HG03558 (cell line): ENCODE measurements at regions not wholly inside any gene's neighbourhood (a gene's known extent, or its start where the extent isn't known, plus 50 kb on each side); places are given as distances from the start of the nearest gene placed in this dataset.
A peak's percentile ranks its signal among the peaks of the same experiment; 100 is the strongest.

Experiments
- ATAC-seq: cut with Tn5 transposase; IDR thresholded peaks from one replicate; pipeline ENCODE4 v1.9.1; 2021; ENCODE audit warnings: moderate number of reproducible peaks; ENCODE audit not compliant: unreplicated experiment; ENCODE audit errors: extremely low read depth

DNA sequence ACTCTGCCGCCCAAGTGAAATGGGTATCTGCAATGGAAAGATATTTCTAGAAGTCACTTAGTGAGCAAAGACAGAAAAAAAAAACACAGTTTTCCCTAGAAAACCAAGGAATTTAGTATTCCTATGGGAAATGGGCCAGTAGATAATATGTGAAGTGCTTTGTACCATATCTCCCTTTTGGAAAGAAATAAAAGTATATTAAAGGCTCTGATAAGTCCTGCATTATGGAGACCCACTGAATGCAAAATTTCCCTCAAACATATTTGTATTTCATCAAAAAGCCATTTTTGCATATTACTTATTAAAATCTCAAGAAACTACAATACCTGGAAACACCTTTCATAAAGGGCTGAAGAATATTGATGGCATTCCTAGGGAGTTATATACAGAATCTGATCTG is 51.6 kb upstream of the DYNLRB2 start:
- ATAC-seq: no peak

DNA sequence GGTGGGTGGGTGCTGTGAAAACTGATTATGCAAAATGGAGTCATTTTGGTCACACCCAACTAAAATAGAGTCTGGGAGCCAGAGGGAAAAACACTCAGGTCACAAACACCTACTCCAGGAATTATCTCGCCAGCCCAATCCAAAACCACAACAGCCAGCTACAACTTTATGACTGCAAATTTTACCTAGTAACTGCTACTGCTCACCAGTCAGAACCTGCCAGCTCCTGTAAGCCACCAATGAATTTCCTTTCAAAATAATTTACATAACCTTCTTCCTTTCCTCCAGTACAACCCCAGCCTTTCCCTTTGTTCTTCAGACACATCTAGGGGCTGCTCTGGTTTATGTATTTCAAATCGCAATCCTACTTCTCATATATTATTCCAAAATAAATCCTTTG is 52.6 kb upstream of the DYNLRB2 start:
- no peak for ATAC-seq

DNA sequence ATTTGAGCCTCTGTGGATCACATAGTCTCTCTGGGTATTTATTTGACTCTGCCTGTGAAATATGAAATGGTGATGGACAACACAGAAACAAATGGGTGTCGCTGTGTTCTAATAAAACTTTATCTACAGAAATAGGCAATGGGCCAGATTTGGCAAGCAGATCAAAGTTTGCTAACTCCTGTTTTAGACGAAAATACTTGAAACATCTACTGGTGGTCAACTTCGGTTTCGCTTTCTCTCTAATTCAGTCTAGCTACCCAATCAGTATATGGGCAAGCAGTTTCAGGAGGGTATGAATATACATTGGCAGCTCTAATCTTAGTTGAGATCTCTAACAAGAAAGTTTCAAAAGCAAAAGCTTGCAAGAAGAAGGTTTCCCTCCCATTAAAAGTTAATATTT is 60.1 kb upstream of the DYNLRB2 start:
- peak; percentile 46 for ATAC-seq

- no peak for ATAC-seq
These were observed 63.0 kb upstream of the DYNLRB2 start for GRCh38 chr16:80477838-80478237.

- ATAC-seq: no peak
These were observed 72.8 kb upstream of the DYNLRB2 start for GRCh38 chr16:80468029-80468428.

- ATAC-seq: no peak
These were observed 74.5 kb upstream of the DYNLRB2 start for GRCh38 chr16:80466024-80466987.

DNA sequence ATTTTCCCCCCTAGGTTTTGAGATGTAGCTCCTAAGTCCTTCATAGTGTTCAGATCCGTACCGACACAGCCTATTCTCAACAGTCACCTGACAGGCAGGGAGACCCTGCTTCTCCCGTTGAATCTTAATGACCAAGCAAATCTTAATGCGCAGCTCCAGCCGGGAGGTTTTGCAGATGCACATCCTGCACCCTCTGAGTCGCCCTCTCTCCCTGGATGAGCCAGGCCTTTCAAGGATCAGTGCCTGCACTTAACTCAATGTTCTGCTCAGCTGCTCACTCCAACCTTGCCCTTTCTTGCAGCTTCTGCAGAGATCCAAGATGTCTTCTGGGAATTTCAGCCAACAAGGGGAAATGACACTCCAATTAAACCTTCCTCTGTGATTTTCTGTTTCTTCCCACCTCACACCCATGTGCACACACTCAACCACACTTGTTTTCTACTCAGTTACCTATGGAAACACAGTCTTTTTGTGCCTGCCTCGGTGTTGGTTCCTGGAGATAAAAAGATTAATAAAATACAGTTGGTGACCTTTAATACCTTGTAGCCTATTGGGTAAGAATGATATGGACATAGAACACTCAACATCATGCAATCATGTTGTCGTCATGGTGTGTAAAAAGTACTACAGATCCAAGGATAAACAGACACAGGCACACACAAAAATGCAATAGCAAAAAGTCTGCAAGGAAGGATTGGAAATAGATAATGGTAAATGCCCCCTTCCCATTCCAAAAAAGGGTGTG is 76.9 kb upstream of the DYNLRB2 start:
- ATAC-seq: no peak

- ATAC-seq: no peak
These were observed 77.5 kb upstream of the DYNLRB2 start for GRCh38 chr16:80463326-80463725.

- ATAC-seq: no peak
These were observed 77.9 kb upstream of the DYNLRB2 start for GRCh38 chr16:80462917-80463316.

- no peak for ATAC-seq
These were observed 79.8 kb upstream of the DYNLRB2 start for GRCh38 chr16:80460988-80461387.

DNA sequence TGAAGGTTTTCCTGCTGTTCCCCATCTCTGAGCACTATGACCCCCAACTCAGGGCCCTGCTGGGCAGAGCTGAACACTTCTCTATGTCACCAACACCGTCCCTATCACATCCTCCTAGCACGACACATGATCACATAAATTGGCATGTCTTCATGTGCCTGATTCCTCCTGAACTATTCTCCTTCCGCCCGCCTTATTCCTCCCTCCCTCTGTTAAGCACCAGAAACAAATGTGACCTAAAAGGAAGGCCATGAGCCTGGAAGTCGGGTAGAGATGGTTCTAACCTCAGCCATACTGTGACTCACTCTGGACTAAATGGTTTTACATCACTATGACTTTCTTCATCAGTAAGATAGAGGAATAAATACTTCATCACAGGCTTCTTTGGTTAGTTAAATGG is 80.8 kb upstream of the DYNLRB2 start:
- ATAC-seq: no peak

DNA sequence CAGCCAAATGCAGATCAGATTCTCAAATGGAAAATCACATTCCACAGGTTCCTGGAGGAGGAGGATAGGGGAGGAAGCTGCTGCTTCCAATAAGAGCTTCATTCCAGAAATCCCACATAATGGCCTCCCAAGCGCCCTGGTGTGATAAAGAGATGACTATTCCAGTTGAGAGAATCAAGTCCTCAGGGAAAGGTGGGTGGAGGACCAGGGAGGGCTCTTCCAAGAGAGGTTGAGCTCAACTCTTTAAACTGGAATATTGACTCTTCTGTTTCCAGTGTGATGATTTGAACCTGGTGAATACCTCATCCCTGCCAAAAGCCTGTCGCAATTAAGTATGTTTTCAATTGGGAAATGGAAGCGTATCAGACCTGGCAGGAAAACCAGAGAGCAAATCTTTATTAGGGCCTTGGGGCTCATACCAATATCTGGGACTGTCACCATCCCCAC is 81.4 kb upstream of the DYNLRB2 start:
- no peak for ATAC-seq

DNA sequence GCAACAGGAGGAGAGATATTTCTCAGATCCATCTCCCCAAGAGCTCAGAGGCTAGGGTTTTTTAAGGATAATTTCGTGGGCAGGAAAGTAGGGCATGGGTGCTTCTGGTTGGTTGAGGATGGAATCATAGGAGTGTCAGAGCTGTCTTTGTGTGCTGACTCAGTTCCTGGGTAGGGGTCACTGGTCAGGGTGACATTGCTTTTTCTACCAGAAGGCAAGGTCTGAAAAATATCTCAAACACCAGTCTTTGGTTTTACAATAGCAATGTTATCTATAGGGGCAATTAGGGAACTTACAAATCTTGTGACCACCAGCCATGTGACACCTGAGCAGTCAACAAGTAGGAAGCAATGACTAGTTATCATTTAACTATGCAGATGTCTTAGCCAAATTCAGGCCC is 82.9 kb upstream of the DYNLRB2 start:
- no peak for ATAC-seq

DNA sequence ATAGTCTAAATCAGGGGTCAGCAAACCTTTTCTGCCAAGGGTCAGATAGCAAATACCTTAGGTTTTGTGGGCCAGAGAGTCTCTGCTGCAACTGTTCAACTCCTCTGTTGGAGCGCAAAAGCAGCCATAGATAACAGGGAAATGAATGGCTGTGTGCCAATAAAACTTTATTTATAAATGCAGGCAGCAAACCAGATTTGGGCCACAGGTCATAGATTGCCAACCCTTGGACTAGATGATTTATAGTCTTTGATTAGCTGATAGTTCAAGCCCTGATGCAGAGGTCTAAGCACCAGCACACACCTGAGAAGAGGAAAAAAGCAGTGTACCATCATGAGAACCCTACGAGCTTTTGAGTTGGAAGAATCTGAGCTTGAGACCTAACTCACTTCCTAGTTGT is 86.0 kb upstream of the DYNLRB2 start:
- no peak for ATAC-seq

GRCh38 chr16:80449392-80449791 is 91.4 kb upstream of the DYNLRB2 start:
- ATAC-seq: no peak

GRCh38 chr16:80447241-80447640 is 93.6 kb upstream of the DYNLRB2 start:
- no peak for ATAC-seq

- ATAC-seq: no peak
These were observed 98.0 kb upstream of the DYNLRB2 start for GRCh38 chr16:80442779-80443178.

GRCh38 chr16:80441935-80442334 is 98.9 kb upstream of the DYNLRB2 start:
- no peak for ATAC-seq

DNA sequence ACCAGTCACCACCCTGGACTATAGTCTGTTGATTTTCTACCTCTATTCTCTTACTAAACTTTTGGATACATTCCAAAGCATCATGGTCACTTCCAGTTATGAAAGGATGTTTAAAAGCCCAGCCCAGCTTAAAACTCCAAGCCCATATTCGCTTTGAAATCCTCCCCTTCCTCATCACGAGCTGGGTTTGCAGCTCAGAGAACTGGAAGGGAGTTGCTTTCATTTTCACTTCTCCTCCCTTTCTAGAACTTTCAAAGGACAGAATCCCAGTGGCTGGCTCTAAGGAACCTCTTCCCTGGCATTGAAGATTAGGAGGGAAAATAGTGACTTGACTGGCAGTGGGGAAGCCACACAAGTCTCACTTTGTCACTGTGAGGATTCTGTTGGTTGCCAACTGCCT is 100.1 kb upstream of the DYNLRB2 start:
- no peak for ATAC-seq

GRCh38 chr16:80437707-80438106 is 103.1 kb upstream of the DYNLRB2 start:
- no peak for ATAC-seq

- no peak for ATAC-seq
These were observed 104.3 kb upstream of the DYNLRB2 start for GRCh38 chr16:80436510-80436909.
